SK-N-SH (cell line): ENCODE measurements at regions not wholly inside any gene's neighbourhood (a gene's known extent, or its start where the extent isn't known, plus 50 kb on each side); places are given as distances from the start of the nearest gene placed in this dataset.
"Not testable (repeated sequence)": the region's sequence is repeated elsewhere in the genome, so short reads cannot be mapped to it uniquely, and the experiment has no call there.

ENCODE experiments used
- EP300 ChIP-seq, 2 experiments: IDR thresholded peaks; 2 replicates each; pipeline versions ENCODE4 v1.4.0 to v1.6.1; 2012; ENCODE audit warnings: borderline replicate concordance in 1 of 2, low read depth in 1 of 2, low read length in 1 of 2
- FOXM1 ChIP-seq: IDR thresholded peaks from 2 replicates; pipeline ENCODE4 v1.4.0; 2012; ENCODE audit warnings: low read depth, mild to moderate bottlenecking
- NRF1 ChIP-seq: IDR thresholded peaks from 2 replicates; pipeline ENCODE4 v1.6.1; 2012; ENCODE audit warnings: low read depth, mild to moderate bottlenecking, low read length
- RAD21 ChIP-seq: IDR thresholded peaks from 2 replicates; pipeline ENCODE4 v1.6.1; 2012; ENCODE audit warnings: mild to moderate bottlenecking, low read length
- RFX5 ChIP-seq: IDR thresholded peaks from 2 replicates; pipeline ENCODE4 v1.6.1; 2012; ENCODE audit warnings: mild to moderate bottlenecking, improper control_type of control experiment, low read length

DNA sequence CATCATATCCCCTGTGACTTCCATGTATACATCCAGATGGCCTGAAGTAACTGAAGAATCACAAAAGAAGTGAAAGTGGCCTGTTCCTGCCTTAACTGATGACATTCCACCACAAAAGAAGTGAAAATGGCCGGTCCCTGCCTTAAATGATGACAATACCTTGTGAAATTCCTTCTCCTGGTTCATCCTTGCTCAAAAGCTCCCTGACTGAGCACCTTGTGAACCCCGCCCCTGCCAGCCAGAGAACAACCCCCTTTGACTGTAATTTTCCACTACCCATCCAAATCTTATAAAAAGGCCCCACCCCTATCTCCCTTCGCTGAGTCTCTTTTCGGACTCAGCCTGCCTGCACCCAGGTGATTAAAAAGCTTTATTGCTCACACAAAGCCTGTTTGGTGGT lies 680.2 kb downstream of the KHDRBS2 start:
- not testable (repeated sequence) for TF ChIP-seq NRF1; EP300 (IDR thresholded peaks at IDR 0.05; ENCODE audit: borderline replicate concordance in 1 of 2, low read depth in 1 of 2, low read length in 1 of 2); RAD21; FOXM1; RFX5
